H9 (cell line): ENCODE measurements at regions not wholly inside any gene's neighbourhood (a gene's known extent, or its start where the extent isn't known, plus 50 kb on each side); places are given as distances from the start of the nearest gene placed in this dataset.

Source experiments
- DNase-seq: peaks from one replicate; pipeline ENCODE4 v3.0.0-alpha.2; 2017
- H2AFZ ChIP-seq: one replicate; pipeline ENCODE4 v1.6.1; 2013; ENCODE audit warnings: mild to moderate bottlenecking, low read length, control low read depth, moderate library complexity
- H2AK5ac ChIP-seq: 2 replicates; pipeline ENCODE4 v1.6.1; 2013; ENCODE audit warnings: low read length, control low read depth, mixed read lengths; ENCODE audit not compliant: insufficient read length
- H2BK120ac ChIP-seq: one replicate; pipeline ENCODE4 v1.6.1; 2013; ENCODE audit warnings: low read depth, mild to moderate bottlenecking, low read length, control low read depth, inconsistent platforms; ENCODE audit not compliant: poor library complexity, severe bottlenecking
- H2BK12ac ChIP-seq: 2 replicates; pipeline ENCODE4 v1.6.1; 2013; ENCODE audit warnings: low read length, control low read depth, mixed read lengths, low read depth; ENCODE audit not compliant: insufficient read length
- H2BK15ac ChIP-seq: 2 replicates; pipeline ENCODE4 v1.6.1; 2013; ENCODE audit warnings: low read depth, low read length, control low read depth
- H2BK20ac ChIP-seq: one replicate; pipeline ENCODE4 v1.6.1; 2013; ENCODE audit warnings: low read depth, mild to moderate bottlenecking, low read length, control low read depth, inconsistent platforms; ENCODE audit not compliant: poor library complexity, severe bottlenecking
- H2BK5ac ChIP-seq: 2 replicates; pipeline ENCODE4 v1.6.1; 2013; ENCODE audit warnings: low read length, control low read depth, mixed read lengths; ENCODE audit not compliant: insufficient read length
- H3K14ac ChIP-seq: 2 replicates; pipeline ENCODE4 v1.6.1; 2013; ENCODE audit warnings: low read length, control low read depth; ENCODE audit not compliant: insufficient read depth
- H3K18ac ChIP-seq: 2 replicates; pipeline ENCODE4 v1.6.1; 2013; ENCODE audit warnings: low read depth, mild to moderate bottlenecking, mixed read lengths, low read length, control low read depth; ENCODE audit not compliant: insufficient read length
- H3K23ac ChIP-seq: 2 replicates; pipeline ENCODE4 v1.6.1; 2013; ENCODE audit warnings: low read length, control low read depth, mixed read lengths, low read depth; ENCODE audit not compliant: insufficient read length
- H3K23me2 ChIP-seq: 2 replicates; pipeline ENCODE4 v1.6.1; 2013; ENCODE audit warnings: low read depth, mild to moderate bottlenecking, mixed read lengths, low read length, control low read depth; ENCODE audit not compliant: insufficient read length, poor library complexity, severe bottlenecking
- H3K27ac ChIP-seq: 2 replicates; pipeline ENCODE4 v1.5.1; 2013; ENCODE audit warnings: low read length, control low read depth, mixed read lengths, low read depth; ENCODE audit not compliant: insufficient read length
- H3K27me3 ChIP-seq: 2 replicates; pipeline ENCODE4 v1.6.1; 2013; ENCODE audit warnings: low read length, control low read depth, inconsistent platforms; ENCODE audit not compliant: insufficient read depth
- H3K4ac ChIP-seq: 2 replicates; pipeline ENCODE4 v1.6.1; 2013; ENCODE audit warnings: low read depth, mild to moderate bottlenecking, control low read depth, inconsistent platforms, low read length, moderate library complexity
- H3K4me1 ChIP-seq: 2 replicates; pipeline ENCODE4 v1.6.1; 2013; ENCODE audit warnings: low read length, control low read depth, inconsistent platforms; ENCODE audit not compliant: insufficient read depth
- H3K4me2 ChIP-seq: 2 replicates; pipeline ENCODE4 v1.6.1; 2013; ENCODE audit warnings: low read length, control low read depth, mixed read lengths; ENCODE audit not compliant: insufficient read length, insufficient read depth
- H3K56ac ChIP-seq: 2 replicates; pipeline ENCODE4 v1.6.1; 2013; ENCODE audit warnings: low read depth, mild to moderate bottlenecking, mixed read lengths, low read length, control low read depth; ENCODE audit not compliant: insufficient read length
- H3K79me1 ChIP-seq: 2 replicates; pipeline ENCODE4 v1.6.1; 2013; ENCODE audit warnings: low read depth, mild to moderate bottlenecking, moderate library complexity, low read length, control low read depth, inconsistent platforms; ENCODE audit not compliant: insufficient read depth, poor library complexity, severe bottlenecking
- H3K79me2 ChIP-seq: 2 replicates; pipeline ENCODE4 v1.6.1; 2013; ENCODE audit warnings: low read length, control low read depth, inconsistent platforms; ENCODE audit not compliant: insufficient read depth
- H3K9ac ChIP-seq: 2 replicates; pipeline ENCODE4 v1.6.1; 2013; ENCODE audit warnings: low read length, control low read depth, mixed read lengths; ENCODE audit not compliant: insufficient read length; ENCODE audit errors: extremely low read depth
- H3K9me3 ChIP-seq: one replicate; pipeline ENCODE4 v1.6.1; 2013; ENCODE audit warnings: low read depth, low read length, inconsistent platforms; ENCODE audit not compliant: control insufficient read depth
- H3T11ph ChIP-seq: one replicate; pipeline ENCODE4 v1.6.1; 2013; ENCODE audit warnings: mild to moderate bottlenecking, low read length, control low read depth, inconsistent platforms
- H4K20me1 ChIP-seq: one replicate; pipeline ENCODE4 v1.6.1; 2013; ENCODE audit not compliant: control insufficient read depth, insufficient read length, insufficient read depth
- H4K5ac ChIP-seq: 2 replicates; pipeline ENCODE4 v1.6.1; 2013; ENCODE audit warnings: low read depth, mild to moderate bottlenecking, mixed read lengths, low read length, control low read depth; ENCODE audit not compliant: insufficient read length
- H4K8ac ChIP-seq: replicated peaks from 2 replicates; pipeline ENCODE4 v1.6.1; 2013; ENCODE audit warnings: low read length, control low read depth, mixed read lengths, low read depth; ENCODE audit not compliant: insufficient read length
- H4K91ac ChIP-seq: 2 replicates; pipeline ENCODE4 v1.6.1; 2013; ENCODE audit warnings: low read depth, mild to moderate bottlenecking, moderate library complexity, mixed read lengths, low read length, control low read depth; ENCODE audit not compliant: insufficient read length
- H3K27ac Mint-ChIP-seq, 3 experiments: 2 replicates in 2 of 3; 3 replicates in 1 of 3; pipeline ENCODE4 v1.8.0; 2020 to 2021; ENCODE audit warnings: mixed read lengths in 3 of 3, mild to moderate bottlenecking in 1 of 3, moderate library complexity in 1 of 3
- H3K27me3 Mint-ChIP-seq: 2 replicates; pipeline ENCODE4 v1.8.0; 2021; ENCODE audit warnings: low read depth, mild to moderate bottlenecking, moderate library complexity, mixed read lengths
- H3K36me3 Mint-ChIP-seq, 3 experiments: 2 replicates in 2 of 3; 3 replicates in 1 of 3; pipeline ENCODE4 v1.8.0; 2020 to 2021; ENCODE audit warnings: low read depth in 3 of 3, mixed read lengths in 3 of 3; ENCODE audit not compliant: insufficient read depth in 1 of 3
- H3K4me1 Mint-ChIP-seq, 2 experiments: 2 replicates each; pipeline ENCODE4 v1.8.0; 2020; ENCODE audit warnings: mixed read lengths in 2 of 2
- H3K4me3 Mint-ChIP-seq, 2 experiments: 2 replicates in 1 of 2; 3 replicates in 1 of 2; pipeline ENCODE4 v1.8.0; 2020 to 2021; ENCODE audit warnings: mild to moderate bottlenecking in 2 of 2, mixed read lengths in 2 of 2, moderate library complexity in 1 of 2
- H3K9me3 Mint-ChIP-seq, 2 experiments: 2 replicates in 1 of 2; 3 replicates in 1 of 2; pipeline ENCODE4 v1.8.0; 2020; ENCODE audit warnings: mild to moderate bottlenecking in 2 of 2, mixed read lengths in 2 of 2, moderate library complexity in 1 of 2
- WGBS: extraction: QIAGEN DNeasy Blood & Tissue Kit; methylation state at CpG from one replicate; pipeline ENCODE4 v1.1.7; 2013; ENCODE audit warnings: missing lambda C conversion rate, low lambda C conversion rate, mixed read lengths; ENCODE audit not compliant: insufficient read length; ENCODE audit errors: extremely low coverage; 5-methylcytosine and 5-hydroxymethylcytosine counted together
- TF ChIP-seq, protein P1 (sequence below): fragments of 200-600 bp; sonication (generic); conservative IDR thresholded peaks from 3 replicates; pipeline ENCODE4 v1.8.0; 2021; ENCODE audit warnings: antibody characterized with exemption, mild to moderate bottlenecking

DNA sequence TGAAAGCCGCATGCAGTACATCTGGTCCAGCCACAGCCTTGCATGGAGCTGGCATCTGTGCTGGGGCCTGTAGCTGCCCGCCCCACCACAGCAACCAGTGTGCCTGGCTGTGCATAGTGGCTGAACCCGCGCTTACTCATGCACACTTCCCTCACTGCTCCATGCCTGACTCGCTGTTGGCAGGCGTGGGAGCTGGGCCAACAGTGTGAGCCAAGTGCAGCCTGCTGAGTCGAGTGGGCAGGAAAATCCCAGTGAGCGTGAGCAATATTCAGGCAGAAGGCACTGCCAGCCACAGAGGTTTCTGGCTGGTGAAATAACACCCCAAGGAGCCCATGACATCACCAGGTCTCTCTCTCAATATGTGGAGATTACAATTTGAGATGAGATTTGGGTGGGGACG, 1674.1 kb upstream of the TMEFF2 start:
- Histone ChIP-seq H3T11ph (no peak overlapping the region), H4K91ac (no peak overlapping the region), H3K14ac (no peak overlapping the region), H2BK12ac (no peak overlapping the region), H3K79me1 (no peaks in the 10 kb centered on the region), H3K18ac (no peak overlapping the region), H2BK5ac (no peak overlapping the region), H3K4me2 (no peak overlapping the region), H3K79me2 (no peaks in the 10 kb centered on the region; the same call in 1 of the 2 replicates), H3K23ac (no peak overlapping the region), H2AK5ac (no peak overlapping the region), H4K5ac (no peak overlapping the region), H3K4ac (no peak overlapping the region), H2BK120ac (no peak overlapping the region), H2BK20ac (no peak overlapping the region), H3K4me1 (no peaks in the 10 kb centered on the region), H3K9ac (no peak overlapping the region), H3K56ac (no peak overlapping the region), H3K27ac (no peak overlapping the region), H3K23me2 (no peaks in the 10 kb centered on the region), H2BK15ac (no peak overlapping the region), H2AFZ (no peak overlapping the region), H3K9me3 (no peaks in the 10 kb centered on the region), H3K27me3 (no peaks in the 10 kb centered on the region), H4K20me1 (no peaks in the 10 kb centered on the region), H4K8ac (no peak overlapping the region)
- no peaks in the 10 kb centered on the region for H3K27me3 Mint-ChIP-seq
- DNase-seq = no peak
- peaks cover 3 to 5% of the 10 kb centered on the region in 2 experiments; a peak in 3 of 5 replicates for H3K9me3 Mint-ChIP-seq
- no CpG with 5 or more reads among the region's 9 CpGs for WGBS
- TF ChIP-seq, protein P1, sequence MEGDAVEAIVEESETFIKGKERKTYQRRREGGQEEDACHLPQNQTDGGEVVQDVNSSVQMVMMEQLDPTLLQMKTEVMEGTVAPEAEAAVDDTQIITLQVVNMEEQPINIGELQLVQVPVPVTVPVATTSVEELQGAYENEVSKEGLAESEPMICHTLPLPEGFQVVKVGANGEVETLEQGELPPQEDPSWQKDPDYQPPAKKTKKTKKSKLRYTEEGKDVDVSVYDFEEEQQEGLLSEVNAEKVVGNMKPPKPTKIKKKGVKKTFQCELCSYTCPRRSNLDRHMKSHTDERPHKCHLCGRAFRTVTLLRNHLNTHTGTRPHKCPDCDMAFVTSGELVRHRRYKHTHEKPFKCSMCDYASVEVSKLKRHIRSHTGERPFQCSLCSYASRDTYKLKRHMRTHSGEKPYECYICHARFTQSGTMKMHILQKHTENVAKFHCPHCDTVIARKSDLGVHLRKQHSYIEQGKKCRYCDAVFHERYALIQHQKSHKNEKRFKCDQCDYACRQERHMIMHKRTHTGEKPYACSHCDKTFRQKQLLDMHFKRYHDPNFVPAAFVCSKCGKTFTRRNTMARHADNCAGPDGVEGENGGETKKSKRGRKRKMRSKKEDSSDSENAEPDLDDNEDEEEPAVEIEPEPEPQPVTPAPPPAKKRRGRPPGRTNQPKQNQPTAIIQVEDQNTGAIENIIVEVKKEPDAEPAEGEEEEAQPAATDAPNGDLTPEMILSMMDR = no peak
- H3K36me3 Mint-ChIP-seq = no peaks in the 10 kb centered on the region
- no peak overlapping the region for H3K27ac Mint-ChIP-seq
- no peaks in the 10 kb centered on the region for H3K4me1 Mint-ChIP-seq
- H3K4me3 Mint-ChIP-seq = no peak overlapping the region
